A549 (cell line): ENCODE measurements at regions not wholly inside any gene's neighbourhood (a gene's known extent, or its start where the extent isn't known, plus 50 kb on each side); places are given as distances from the start of the nearest gene placed in this dataset.

ENCODE experiments used
- CEBPB ChIP-seq, 2 experiments: fragments of >200 bp in 1 of 2; sonication (Bioruptor Twin) in 1 of 2; formaldehyde crosslinking in 1 of 2; IDR thresholded peaks; 2 replicates each; pipeline ENCODE4 v1.6.1; 2012 to 2016
- POLR2A ChIP-seq: IDR thresholded peaks from 2 replicates; pipeline ENCODE4 v1.6.1; 2012; ENCODE audit warnings: mild to moderate bottlenecking, low read length
- TF ChIP-seq, protein P1 (sequence below): IDR thresholded peaks from 2 replicates; pipeline ENCODE4 v1.6.1; 2012
- TF ChIP-seq, protein P2 (sequence below): fragments of >200 bp; sonication (Bioruptor Twin); formaldehyde crosslinking; IDR thresholded peaks from 3 replicates; pipeline ENCODE4 v1.5.1; 2016
- TF ChIP-seq, protein P3 (sequence below): fragments of 250-450 bp; sonication (Bioruptor Pico); IDR thresholded peaks from 2 replicates; pipeline ENCODE4 v1.5.0; 2021; ENCODE audit warnings: mild to moderate bottlenecking, moderate library complexity, borderline replicate concordance

DNA sequence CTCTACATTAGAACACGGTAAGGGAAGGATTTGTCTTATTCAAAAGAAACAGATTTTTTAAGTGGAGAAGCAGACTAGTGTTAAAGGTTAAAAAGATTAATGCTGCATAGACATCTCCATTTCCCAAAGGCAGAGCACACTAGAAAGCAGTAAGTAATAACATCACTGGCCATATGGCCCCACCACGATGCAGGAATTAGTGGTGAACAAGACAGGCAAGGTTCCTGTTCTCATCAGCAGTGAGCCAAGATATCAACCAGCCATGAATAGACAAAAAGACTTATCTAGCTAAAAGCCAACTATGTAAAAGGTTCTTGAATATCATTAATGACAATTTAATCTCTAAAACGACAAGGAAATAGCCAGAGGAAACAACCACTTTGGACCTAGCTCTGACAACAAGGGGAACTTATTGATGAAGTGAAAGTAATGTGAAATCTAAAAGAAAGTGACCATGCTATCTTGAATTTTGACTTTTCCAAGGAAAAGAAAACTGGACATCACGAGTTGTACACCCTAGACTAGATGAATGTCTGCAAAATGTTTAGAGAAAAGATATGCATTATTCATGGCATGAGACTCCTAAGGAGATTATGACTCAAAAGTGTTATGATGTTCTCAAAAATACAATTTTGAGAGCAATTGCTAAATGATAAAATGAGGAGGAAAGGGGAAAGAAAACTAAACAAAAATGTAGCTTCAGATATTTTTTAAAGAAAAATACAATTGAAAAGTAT lies 157.9 kb upstream of the STXBP5 start:
- TF ChIP-seq, protein P1, sequence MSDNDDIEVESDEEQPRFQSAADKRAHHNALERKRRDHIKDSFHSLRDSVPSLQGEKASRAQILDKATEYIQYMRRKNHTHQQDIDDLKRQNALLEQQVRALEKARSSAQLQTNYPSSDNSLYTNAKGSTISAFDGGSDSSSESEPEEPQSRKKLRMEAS = no peak
- TF ChIP-seq, protein P2, sequence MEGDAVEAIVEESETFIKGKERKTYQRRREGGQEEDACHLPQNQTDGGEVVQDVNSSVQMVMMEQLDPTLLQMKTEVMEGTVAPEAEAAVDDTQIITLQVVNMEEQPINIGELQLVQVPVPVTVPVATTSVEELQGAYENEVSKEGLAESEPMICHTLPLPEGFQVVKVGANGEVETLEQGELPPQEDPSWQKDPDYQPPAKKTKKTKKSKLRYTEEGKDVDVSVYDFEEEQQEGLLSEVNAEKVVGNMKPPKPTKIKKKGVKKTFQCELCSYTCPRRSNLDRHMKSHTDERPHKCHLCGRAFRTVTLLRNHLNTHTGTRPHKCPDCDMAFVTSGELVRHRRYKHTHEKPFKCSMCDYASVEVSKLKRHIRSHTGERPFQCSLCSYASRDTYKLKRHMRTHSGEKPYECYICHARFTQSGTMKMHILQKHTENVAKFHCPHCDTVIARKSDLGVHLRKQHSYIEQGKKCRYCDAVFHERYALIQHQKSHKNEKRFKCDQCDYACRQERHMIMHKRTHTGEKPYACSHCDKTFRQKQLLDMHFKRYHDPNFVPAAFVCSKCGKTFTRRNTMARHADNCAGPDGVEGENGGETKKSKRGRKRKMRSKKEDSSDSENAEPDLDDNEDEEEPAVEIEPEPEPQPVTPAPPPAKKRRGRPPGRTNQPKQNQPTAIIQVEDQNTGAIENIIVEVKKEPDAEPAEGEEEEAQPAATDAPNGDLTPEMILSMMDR = no peak
- TF ChIP-seq POLR2A (no peak), CEBPB (IDR thresholded peaks at IDR 0.05) (no peak)
- TF ChIP-seq, protein P3, sequence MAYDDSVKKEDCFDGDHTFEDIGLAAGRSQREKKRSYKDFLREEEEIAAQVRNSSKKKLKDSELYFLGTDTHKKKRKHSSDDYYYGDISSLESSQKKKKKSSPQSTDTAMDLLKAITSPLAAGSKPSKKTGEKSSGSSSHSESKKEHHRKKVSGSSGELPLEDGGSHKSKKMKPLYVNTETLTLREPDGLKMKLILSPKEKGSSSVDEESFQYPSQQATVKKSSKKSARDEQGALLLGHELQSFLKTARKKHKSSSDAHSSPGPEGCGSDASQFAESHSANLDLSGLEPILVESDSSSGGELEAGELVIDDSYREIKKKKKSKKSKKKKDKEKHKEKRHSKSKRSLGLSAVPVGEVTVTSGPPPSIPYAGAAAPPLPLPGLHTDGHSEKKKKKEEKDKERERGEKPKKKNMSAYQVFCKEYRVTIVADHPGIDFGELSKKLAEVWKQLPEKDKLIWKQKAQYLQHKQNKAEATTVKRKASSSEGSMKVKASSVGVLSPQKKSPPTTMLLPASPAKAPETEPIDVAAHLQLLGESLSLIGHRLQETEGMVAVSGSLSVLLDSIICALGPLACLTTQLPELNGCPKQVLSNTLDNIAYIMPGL (CRISPR knock-in tag) = no peak
